HCT116 (cell line): ENCODE measurements at regions not wholly inside any gene's neighbourhood (a gene's known extent, or its start where the extent isn't known, plus 50 kb on each side); places are given as distances from the start of the nearest gene placed in this dataset.

Source experiments
- CBX3 ChIP-seq: IDR thresholded peaks from 2 replicates; pipeline ENCODE4 v1.6.1; 2012; ENCODE audit warnings: low read depth
- JUND ChIP-seq: IDR thresholded peaks from 2 replicates; pipeline ENCODE4 v1.6.1; 2012
- POLR2AphosphoS5 ChIP-seq: IDR thresholded peaks from 2 replicates; pipeline ENCODE4 v1.6.1; 2011; ENCODE audit warnings: mild to moderate bottlenecking, low read depth, low read length, moderate library complexity
- RAD21 ChIP-seq: IDR thresholded peaks from 2 replicates; pipeline ENCODE4 v1.6.1; 2012; ENCODE audit warnings: low read depth, mild to moderate bottlenecking
- YY1 ChIP-seq: IDR thresholded peaks from 2 replicates; pipeline ENCODE4 v1.6.1; 2011; ENCODE audit warnings: low read length, low read depth, moderate library complexity, mild to moderate bottlenecking; ENCODE audit not compliant: insufficient replicate concordance; ENCODE audit errors: extremely low read depth
- TF ChIP-seq, protein P1 (sequence below), 3 experiments: fragments of 200-600 bp in 1 of 3; sonication (generic) in 1 of 3; IDR thresholded peaks in 2 of 3; conservative IDR thresholded peaks in 1 of 3; 2 replicates each; pipeline ENCODE4 v1.5.1; 2012 to 2017; ENCODE audit warnings: low read depth in 2 of 3, low read length in 2 of 3, antibody characterized with exemption in 1 of 3, borderline replicate concordance in 1 of 3, control low read depth in 1 of 3, mild to moderate bottlenecking in 1 of 3, mixed read lengths in 1 of 3, mixed run types in 1 of 3, moderate library complexity in 1 of 3; ENCODE audit not compliant: insufficient read depth in 1 of 3
- TF ChIP-seq, protein P2 (sequence below): IDR thresholded peaks from 2 replicates; pipeline ENCODE4 v1.6.1; 2012; ENCODE audit warnings: low read depth

GRCh38 chr2:216942465-216942864 lies 82.6 kb upstream of the TNP1 start:
- TF ChIP-seq, protein P1, sequence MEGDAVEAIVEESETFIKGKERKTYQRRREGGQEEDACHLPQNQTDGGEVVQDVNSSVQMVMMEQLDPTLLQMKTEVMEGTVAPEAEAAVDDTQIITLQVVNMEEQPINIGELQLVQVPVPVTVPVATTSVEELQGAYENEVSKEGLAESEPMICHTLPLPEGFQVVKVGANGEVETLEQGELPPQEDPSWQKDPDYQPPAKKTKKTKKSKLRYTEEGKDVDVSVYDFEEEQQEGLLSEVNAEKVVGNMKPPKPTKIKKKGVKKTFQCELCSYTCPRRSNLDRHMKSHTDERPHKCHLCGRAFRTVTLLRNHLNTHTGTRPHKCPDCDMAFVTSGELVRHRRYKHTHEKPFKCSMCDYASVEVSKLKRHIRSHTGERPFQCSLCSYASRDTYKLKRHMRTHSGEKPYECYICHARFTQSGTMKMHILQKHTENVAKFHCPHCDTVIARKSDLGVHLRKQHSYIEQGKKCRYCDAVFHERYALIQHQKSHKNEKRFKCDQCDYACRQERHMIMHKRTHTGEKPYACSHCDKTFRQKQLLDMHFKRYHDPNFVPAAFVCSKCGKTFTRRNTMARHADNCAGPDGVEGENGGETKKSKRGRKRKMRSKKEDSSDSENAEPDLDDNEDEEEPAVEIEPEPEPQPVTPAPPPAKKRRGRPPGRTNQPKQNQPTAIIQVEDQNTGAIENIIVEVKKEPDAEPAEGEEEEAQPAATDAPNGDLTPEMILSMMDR (IDR thresholded peaks at IDR 0.05 in 2 of 3, conservative IDR thresholded peaks at IDR 0.05 in 1 of 3; ENCODE audit: borderline replicate concordance in 1 of 3, insufficient read depth in 1 of 3, low read depth in 2 of 3, low read length in 2 of 3), result no peak
- TF ChIP-seq RAD21, result no peak
- no peak for TF ChIP-seq YY1
- TF ChIP-seq, protein P2, sequence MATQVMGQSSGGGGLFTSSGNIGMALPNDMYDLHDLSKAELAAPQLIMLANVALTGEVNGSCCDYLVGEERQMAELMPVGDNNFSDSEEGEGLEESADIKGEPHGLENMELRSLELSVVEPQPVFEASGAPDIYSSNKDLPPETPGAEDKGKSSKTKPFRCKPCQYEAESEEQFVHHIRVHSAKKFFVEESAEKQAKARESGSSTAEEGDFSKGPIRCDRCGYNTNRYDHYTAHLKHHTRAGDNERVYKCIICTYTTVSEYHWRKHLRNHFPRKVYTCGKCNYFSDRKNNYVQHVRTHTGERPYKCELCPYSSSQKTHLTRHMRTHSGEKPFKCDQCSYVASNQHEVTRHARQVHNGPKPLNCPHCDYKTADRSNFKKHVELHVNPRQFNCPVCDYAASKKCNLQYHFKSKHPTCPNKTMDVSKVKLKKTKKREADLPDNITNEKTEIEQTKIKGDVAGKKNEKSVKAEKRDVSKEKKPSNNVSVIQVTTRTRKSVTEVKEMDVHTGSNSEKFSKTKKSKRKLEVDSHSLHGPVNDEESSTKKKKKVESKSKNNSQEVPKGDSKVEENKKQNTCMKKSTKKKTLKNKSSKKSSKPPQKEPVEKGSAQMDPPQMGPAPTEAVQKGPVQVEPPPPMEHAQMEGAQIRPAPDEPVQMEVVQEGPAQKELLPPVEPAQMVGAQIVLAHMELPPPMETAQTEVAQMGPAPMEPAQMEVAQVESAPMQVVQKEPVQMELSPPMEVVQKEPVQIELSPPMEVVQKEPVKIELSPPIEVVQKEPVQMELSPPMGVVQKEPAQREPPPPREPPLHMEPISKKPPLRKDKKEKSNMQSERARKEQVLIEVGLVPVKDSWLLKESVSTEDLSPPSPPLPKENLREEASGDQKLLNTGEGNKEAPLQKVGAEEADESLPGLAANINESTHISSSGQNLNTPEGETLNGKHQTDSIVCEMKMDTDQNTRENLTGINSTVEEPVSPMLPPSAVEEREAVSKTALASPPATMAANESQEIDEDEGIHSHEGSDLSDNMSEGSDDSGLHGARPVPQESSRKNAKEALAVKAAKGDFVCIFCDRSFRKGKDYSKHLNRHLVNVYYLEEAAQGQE, result no peak
- TF ChIP-seq JUND, result no peak
- TF ChIP-seq POLR2AphosphoS5, result no peak
- TF ChIP-seq CBX3, result no peak
